ENCODE measurements at regions not wholly inside any gene's neighbourhood (a gene's known extent, or its start where the extent isn't known, plus 50 kb on each side); places are given as distances from the start of the nearest gene placed in this dataset.

DNA sequence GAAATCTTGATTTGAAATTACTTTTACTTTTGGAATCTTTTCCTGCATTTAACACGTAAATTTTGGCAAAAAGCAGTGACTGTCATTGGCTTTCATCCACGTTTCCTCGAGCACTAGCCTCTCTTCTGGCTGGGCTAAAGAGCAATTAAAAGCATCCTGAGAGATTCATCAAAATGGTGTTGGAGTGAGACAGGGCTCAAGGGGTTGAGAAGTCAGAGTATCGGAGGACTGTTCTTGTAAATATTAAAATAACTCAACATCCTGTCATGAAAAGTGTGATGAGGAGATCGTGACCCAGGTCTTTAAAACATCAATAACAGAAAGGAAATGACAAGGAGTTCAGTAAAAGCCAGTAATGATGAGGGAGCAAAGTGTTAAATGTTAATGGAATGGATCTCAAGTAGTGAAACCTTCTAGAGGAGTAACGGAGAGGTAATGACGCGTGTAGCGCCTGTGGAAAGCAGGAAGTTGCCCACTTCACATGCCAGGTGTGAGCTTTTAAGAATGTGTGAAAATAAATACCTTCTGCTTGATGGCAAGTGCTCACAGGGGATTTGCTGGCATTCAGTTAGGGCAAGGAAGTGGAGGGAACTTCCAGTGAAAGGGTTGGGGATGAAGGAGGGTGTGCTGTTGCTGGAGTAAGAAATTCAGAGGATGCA is 754.4 kb downstream of the ADCYAP1 start:
- no peak for TF ChIP-seq EZH2 (IDR thresholded peaks at IDR 0.05; ENCODE audit: insufficient read depth, poor library complexity, severe bottlenecking)
- TF ChIP-seq EZH2phosphoT487 (IDR thresholded peaks at IDR 0.05; ENCODE audit: insufficient read depth, low read depth), result no peak
